Neural cell (in vitro differentiated cells): ENCODE measurements at regions not wholly inside any gene's neighbourhood (a gene's known extent, or its start where the extent isn't known, plus 50 kb on each side); places are given as distances from the start of the nearest gene placed in this dataset.

Source experiments
- EP300 ChIP-seq: fragments of 450-650 bp; conservative IDR thresholded peaks from 2 replicates; pipeline ENCODE4 v1.6.1; 2014; ENCODE audit warnings: antibody characterized with exemption, mild to moderate bottlenecking, moderate library complexity; ENCODE audit not compliant: poor library complexity, severe bottlenecking
- POLR2AphosphoS5 ChIP-seq: IDR thresholded peaks from 2 replicates; pipeline ENCODE4 v1.6.1; 2012
- SMC3 ChIP-seq: fragments of 450-650 bp; conservative IDR thresholded peaks from 2 replicates; pipeline ENCODE4 v1.6.1; 2014; ENCODE audit warnings: antibody characterized with exemption, mild to moderate bottlenecking, moderate library complexity; ENCODE audit not compliant: poor library complexity
- TF ChIP-seq, protein P1 (sequence below): fragments of 450-650 bp; IDR thresholded peaks from 2 replicates; pipeline ENCODE4 v1.5.1; 2014; ENCODE audit warnings: antibody characterized with exemption, mild to moderate bottlenecking, moderate library complexity; ENCODE audit not compliant: poor library complexity, severe bottlenecking

DNA sequence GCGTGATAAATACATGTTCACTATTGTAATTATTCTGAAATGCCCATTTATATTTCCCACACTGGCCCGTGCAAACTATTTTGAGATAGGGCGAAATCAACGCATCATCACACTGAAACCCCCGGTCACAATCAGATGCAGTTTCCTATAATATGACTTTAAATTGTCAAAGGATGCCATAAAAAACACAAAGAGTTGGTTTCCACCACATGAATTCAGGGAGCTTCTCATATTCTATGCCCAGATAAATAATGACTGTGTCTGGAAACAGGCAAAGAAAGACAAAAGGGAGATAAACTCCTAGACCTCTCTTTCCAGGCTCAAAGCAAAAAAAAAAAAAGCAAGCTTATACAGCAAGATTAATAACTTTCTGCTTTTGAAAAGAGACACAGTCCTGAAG is 375.8 kb upstream of the AKR1E2 start:
- TF ChIP-seq SMC3 (no peak), POLR2AphosphoS5 (no peak), EP300 (no peak)
- TF ChIP-seq, protein P1, sequence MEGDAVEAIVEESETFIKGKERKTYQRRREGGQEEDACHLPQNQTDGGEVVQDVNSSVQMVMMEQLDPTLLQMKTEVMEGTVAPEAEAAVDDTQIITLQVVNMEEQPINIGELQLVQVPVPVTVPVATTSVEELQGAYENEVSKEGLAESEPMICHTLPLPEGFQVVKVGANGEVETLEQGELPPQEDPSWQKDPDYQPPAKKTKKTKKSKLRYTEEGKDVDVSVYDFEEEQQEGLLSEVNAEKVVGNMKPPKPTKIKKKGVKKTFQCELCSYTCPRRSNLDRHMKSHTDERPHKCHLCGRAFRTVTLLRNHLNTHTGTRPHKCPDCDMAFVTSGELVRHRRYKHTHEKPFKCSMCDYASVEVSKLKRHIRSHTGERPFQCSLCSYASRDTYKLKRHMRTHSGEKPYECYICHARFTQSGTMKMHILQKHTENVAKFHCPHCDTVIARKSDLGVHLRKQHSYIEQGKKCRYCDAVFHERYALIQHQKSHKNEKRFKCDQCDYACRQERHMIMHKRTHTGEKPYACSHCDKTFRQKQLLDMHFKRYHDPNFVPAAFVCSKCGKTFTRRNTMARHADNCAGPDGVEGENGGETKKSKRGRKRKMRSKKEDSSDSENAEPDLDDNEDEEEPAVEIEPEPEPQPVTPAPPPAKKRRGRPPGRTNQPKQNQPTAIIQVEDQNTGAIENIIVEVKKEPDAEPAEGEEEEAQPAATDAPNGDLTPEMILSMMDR, result no peak
